MCF 10A (cell line): ENCODE measurements at regions not wholly inside any gene's neighbourhood (a gene's known extent, or its start where the extent isn't known, plus 50 kb on each side); places are given as distances from the start of the nearest gene placed in this dataset.

Source experiments
- BruUV-seq: library from RNA; stranded (reverse); fragments of 400-500 nt; replicated peaks from 2 replicates; lab custom pipeline; 2021; lab: Mats Ljungman, UMichigan
- CTCF ChIA-PET: fragments of 300-600 bp; sonication (Branson Sonifier 250); formaldehyde crosslinking; extraction: SDS; loops from one replicate; lab custom pipeline; 2021; ENCODE audit warnings: antibody characterized with exemption, inconsistent platforms; lab: Yijun Ruan, JAX
- POLR2A ChIA-PET: fragments of 300-600, 350-650 bp; sonication (Branson Sonifier 250); formaldehyde crosslinking; extraction: SDS; loops from one replicate; lab custom pipeline; 2020; ENCODE audit warnings: antibody characterized with exemption, inconsistent platforms; lab: Yijun Ruan, JAX
- DNase-seq: peaks from one replicate; pipeline ENCODE4 v3.0.0-alpha.2; 2018; ENCODE audit not compliant: unreplicated experiment
- H3K27ac Mint-ChIP-seq: one replicate; pipeline ENCODE4 v1.8.0; 2022; ENCODE audit warnings: mild to moderate bottlenecking, low read depth, mixed read lengths; ENCODE audit not compliant: unreplicated experiment
- H3K27me3 Mint-ChIP-seq: one replicate; pipeline ENCODE4 v1.8.0; 2022; ENCODE audit warnings: mixed read lengths; ENCODE audit not compliant: insufficient read depth, unreplicated experiment
- H3K36me3 Mint-ChIP-seq: one replicate; pipeline ENCODE4 v1.8.0; 2022; ENCODE audit warnings: mild to moderate bottlenecking, moderate library complexity, mixed read lengths; ENCODE audit not compliant: insufficient read depth, unreplicated experiment
- H3K4me1 Mint-ChIP-seq: one replicate; pipeline ENCODE4 v1.8.0; 2022; ENCODE audit warnings: mixed read lengths; ENCODE audit not compliant: insufficient read depth, unreplicated experiment
- H3K4me3 Mint-ChIP-seq: one replicate; pipeline ENCODE4 v1.8.0; 2022; ENCODE audit warnings: mild to moderate bottlenecking, moderate library complexity, mixed read lengths; ENCODE audit not compliant: unreplicated experiment
- H3K9me3 Mint-ChIP-seq: one replicate; pipeline ENCODE4 v1.8.0; 2022; ENCODE audit warnings: mixed read lengths; ENCODE audit not compliant: unreplicated experiment
- CTCF ChIP-seq: fragments of 200-600 bp; IDR thresholded peaks from one replicate; pipeline ENCODE4 v1.8.0; 2022; ENCODE audit warnings: antibody characterized with exemption, mild to moderate bottlenecking; ENCODE audit not compliant: unreplicated experiment
- intact Hi-C: fragments of 100-400 bp; cut with micrococcal nuclease; formaldehyde crosslinking; loops from 2 replicates; pipeline ENCODE4 v1.14.1; 2022

- intact Hi-C loops, result no loop called here
- Mint-ChIP-seq H3K27me3 (peaks cover 15% of the 10 kb centered on the region), H3K4me1 (no peaks in the 10 kb centered on the region), H3K36me3 (no peaks in the 10 kb centered on the region), H3K9me3 (no peaks in the 10 kb centered on the region), H3K27ac (no peak overlapping the region), H3K4me3 (no peak overlapping the region)
- CTCF ChIA-PET, result no interaction called here
- no TSS peak for BruUV-seq
- no peak for TF ChIP-seq CTCF
- no peak for DNase-seq
- POLR2A ChIA-PET, result no interaction called here
Observed at GRCh38 chr18:60664736-60665135, 292.2 kb upstream of the MC4R start.

GRCh38 chr18:60667016-60667415 lies 294.4 kb upstream of the MC4R start:
- POLR2A ChIA-PET, result interaction anchor here (0.6 to 1.2 kb wide), 2 partner anchors 9 to 1183 kb away, joined by 4 read pairs; no protein-coding TSS in a partner anchor
- DNase-seq, result no peak
- H3K36me3 Mint-ChIP-seq, result no peaks in the 10 kb centered on the region
- no peaks in the 10 kb centered on the region for H3K4me1 Mint-ChIP-seq
- no TSS peak for BruUV-seq
- no peak overlapping the region for H3K4me3 Mint-ChIP-seq
- intact Hi-C loops, result no loop called here
- CTCF ChIA-PET, result interaction anchor here (1.2 to 2.5 kb wide), 4 partner anchors 9 to 1224 kb away, joined by 3 to 15 read pairs (median 11); no protein-coding TSS in a partner anchor
- H3K27ac Mint-ChIP-seq, result no peak overlapping the region
- peaks cover 12% of the 10 kb centered on the region for H3K27me3 Mint-ChIP-seq
- no peaks in the 10 kb centered on the region for H3K9me3 Mint-ChIP-seq
- no peak for TF ChIP-seq CTCF

GRCh38 chr18:60668583-60668982 lies 296.0 kb upstream of the MC4R start:
- H3K36me3 Mint-ChIP-seq, result no peaks in the 10 kb centered on the region
- no peaks in the 10 kb centered on the region for H3K4me1 Mint-ChIP-seq
- no peaks in the 10 kb centered on the region for H3K9me3 Mint-ChIP-seq
- intact Hi-C loops, result no loop called here
- H3K27ac Mint-ChIP-seq, result no peak overlapping the region
- TF ChIP-seq CTCF, result peak; percentile 36
- ChIA-PET CTCF (interaction anchor here (0.9 to 2.5 kb wide), 8 partner anchors 9 to 834 kb away, joined by 3 to 15 read pairs (median 4); no protein-coding TSS in a partner anchor), POLR2A (no interaction called here)
- peaks cover 21% of the 10 kb centered on the region for H3K27me3 Mint-ChIP-seq
- H3K4me3 Mint-ChIP-seq, result no peak overlapping the region
- no peak for DNase-seq
- BruUV-seq, result no TSS peak

- ChIA-PET CTCF (interaction anchor here (0.5 to 1.0 kb wide), 7 partner anchors 14 to 890 kb away, joined by 3 to 5 read pairs (median 3); no protein-coding TSS in a partner anchor), POLR2A (no interaction called here)
- BruUV-seq, result no TSS peak
- DNase-seq, result no peak
- Mint-ChIP-seq H3K4me1 (no peaks in the 10 kb centered on the region), H3K9me3 (no peaks in the 10 kb centered on the region), H3K4me3 (no peak overlapping the region), H3K27me3 (peaks cover 34% of the 10 kb centered on the region), H3K27ac (no peak overlapping the region), H3K36me3 (no peaks in the 10 kb centered on the region)
- no peak for TF ChIP-seq CTCF
- intact Hi-C loops, result no loop called here
Observed at GRCh38 chr18:60669938-60670337, 297.4 kb upstream of the MC4R start.
